Tibial artery (tissue), 4 donors: ENCODE measurements at regions not wholly inside any gene's neighbourhood (a gene's known extent, or its start where the extent isn't known, plus 50 kb on each side); places are given as distances from the start of the nearest gene placed in this dataset.

ENCODE experiments used
- DNase-seq, 2 donors: peaks; one replicate each; pipeline ENCODE4 v3.0.0-alpha.2; 2019
- H3K27ac ChIP-seq, 2 donors: fragments of 200-600 bp; sonication (generic) in 1 of 2; 1 replicate in 1 of 2; 2 replicates in 1 of 2; pipeline ENCODE4 v1.5.1; 2018 to 2019; ENCODE audit warnings: mild to moderate bottlenecking in 1 of 2
- H3K27me3 ChIP-seq, 2 donors: fragments of 200-600 bp; sonication (generic) in 1 of 2; one replicate each; pipeline versions ENCODE4 v1.5.1 to v1.6.0; 2016 to 2019
- H3K36me3 ChIP-seq, 3 donors: fragments of 200-600 bp; sonication (generic) in 2 of 3; one replicate each; pipeline ENCODE4 v1.5.1; 2016 to 2019; ENCODE audit warnings: mild to moderate bottlenecking in 2 of 3
- H3K4me1 ChIP-seq, 4 donors: fragments of 200-600 bp; sonication (generic) in 2 of 4; 1 replicate in 3 of 4; 2 replicates in 1 of 4; pipeline ENCODE4 v1.5.1; 2016 to 2019
- H3K4me3 ChIP-seq, 2 donors: fragments of 200-600 bp; sonication (generic) in 1 of 2; 1 replicate in 1 of 2; 2 replicates in 1 of 2; pipeline ENCODE4 v1.5.1; 2018 to 2019; ENCODE audit warnings: mild to moderate bottlenecking in 2 of 2
- H3K9me3 ChIP-seq, 3 donors: fragments of 200-600 bp; sonication (generic) in 1 of 3; one replicate each; pipeline ENCODE4 v1.5.1; 2016 to 2019
- intact Hi-C: fragments of 100-400 bp; cut with DNase I; formaldehyde crosslinking; loops from one replicate; pipeline ENCODE4 v1.15.0; 2023; ENCODE audit warnings: low total_unique reads
- TF ChIP-seq, protein P1 (sequence below), 2 experiments: fragments of 200-600 bp in 1 of 2; fragments of 450-650 bp in 1 of 2; IDR thresholded peaks; one replicate each; pipeline ENCODE4 v1.5.1; 2017 to 2019; ENCODE audit warnings: antibody characterized with exemption in 2 of 2, mild to moderate bottlenecking in 1 of 2, moderate library complexity in 1 of 2

DNA sequence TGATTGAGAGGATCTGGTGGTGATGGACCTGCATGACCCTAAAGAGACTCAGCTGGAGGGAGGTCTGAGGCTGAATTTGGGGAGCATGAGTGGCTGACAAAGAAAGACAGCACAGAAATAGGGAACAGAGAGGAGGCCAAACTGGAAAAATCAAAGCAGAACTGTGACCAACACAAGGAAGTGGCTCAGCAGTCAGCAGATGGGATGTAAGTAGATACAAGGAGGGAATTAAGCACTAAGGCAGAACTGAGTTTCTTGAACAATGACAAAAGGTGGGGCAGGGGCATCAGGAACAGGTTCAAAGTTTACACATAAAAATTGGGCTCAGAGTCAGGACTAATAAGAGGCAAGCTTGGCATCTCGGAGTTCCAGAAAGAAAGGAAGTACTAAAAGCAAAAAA is 144.3 kb upstream of the KLF3 start:
- Histone ChIP-seq H3K4me1 (no peaks in the 10 kb centered on the region), H3K9me3 (no peaks in the 10 kb centered on the region), H3K36me3 (no peaks in the 10 kb centered on the region), H3K27ac (no peak overlapping the region), H3K27me3 (no peaks in the 10 kb centered on the region), H3K4me3 (no peak overlapping the region)
- no peak for DNase-seq
- intact Hi-C loops, result no loop called here
- TF ChIP-seq, protein P1, sequence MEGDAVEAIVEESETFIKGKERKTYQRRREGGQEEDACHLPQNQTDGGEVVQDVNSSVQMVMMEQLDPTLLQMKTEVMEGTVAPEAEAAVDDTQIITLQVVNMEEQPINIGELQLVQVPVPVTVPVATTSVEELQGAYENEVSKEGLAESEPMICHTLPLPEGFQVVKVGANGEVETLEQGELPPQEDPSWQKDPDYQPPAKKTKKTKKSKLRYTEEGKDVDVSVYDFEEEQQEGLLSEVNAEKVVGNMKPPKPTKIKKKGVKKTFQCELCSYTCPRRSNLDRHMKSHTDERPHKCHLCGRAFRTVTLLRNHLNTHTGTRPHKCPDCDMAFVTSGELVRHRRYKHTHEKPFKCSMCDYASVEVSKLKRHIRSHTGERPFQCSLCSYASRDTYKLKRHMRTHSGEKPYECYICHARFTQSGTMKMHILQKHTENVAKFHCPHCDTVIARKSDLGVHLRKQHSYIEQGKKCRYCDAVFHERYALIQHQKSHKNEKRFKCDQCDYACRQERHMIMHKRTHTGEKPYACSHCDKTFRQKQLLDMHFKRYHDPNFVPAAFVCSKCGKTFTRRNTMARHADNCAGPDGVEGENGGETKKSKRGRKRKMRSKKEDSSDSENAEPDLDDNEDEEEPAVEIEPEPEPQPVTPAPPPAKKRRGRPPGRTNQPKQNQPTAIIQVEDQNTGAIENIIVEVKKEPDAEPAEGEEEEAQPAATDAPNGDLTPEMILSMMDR (IDR thresholded peaks at IDR 0.05), result no peak

DNA sequence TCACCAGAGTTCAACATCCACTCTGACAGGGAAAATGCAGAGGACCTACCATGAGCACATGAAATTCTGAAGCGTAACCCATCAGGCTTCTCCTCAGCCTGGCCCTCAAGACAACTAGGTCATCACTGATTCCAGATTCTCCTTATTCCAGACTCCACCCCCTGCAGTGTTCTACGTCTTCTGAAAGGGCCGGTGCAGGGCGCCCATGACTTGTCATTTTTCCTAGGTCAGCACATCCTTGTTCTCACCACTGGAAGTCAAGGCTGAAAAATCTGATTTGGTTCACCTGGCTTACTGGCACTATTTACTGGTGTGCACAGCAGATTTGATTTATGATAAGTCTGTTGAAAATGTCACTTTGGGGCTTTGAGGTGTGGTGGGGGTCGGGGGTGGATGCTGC is 140.9 kb upstream of the KLF3 start:
- H3K9me3 ChIP-seq, result no peaks in the 10 kb centered on the region
- H3K27ac ChIP-seq, result no peak overlapping the region
- TF ChIP-seq, protein P1 (IDR thresholded peaks at IDR 0.05), result no peak
- no peak overlapping the region for H3K4me3 ChIP-seq
- intact Hi-C loops, result no loop called here
- no peaks in the 10 kb centered on the region for H3K4me1 ChIP-seq
- no peak for DNase-seq
- no peaks in the 10 kb centered on the region for H3K27me3 ChIP-seq
- no peaks in the 10 kb centered on the region for H3K36me3 ChIP-seq

DNA sequence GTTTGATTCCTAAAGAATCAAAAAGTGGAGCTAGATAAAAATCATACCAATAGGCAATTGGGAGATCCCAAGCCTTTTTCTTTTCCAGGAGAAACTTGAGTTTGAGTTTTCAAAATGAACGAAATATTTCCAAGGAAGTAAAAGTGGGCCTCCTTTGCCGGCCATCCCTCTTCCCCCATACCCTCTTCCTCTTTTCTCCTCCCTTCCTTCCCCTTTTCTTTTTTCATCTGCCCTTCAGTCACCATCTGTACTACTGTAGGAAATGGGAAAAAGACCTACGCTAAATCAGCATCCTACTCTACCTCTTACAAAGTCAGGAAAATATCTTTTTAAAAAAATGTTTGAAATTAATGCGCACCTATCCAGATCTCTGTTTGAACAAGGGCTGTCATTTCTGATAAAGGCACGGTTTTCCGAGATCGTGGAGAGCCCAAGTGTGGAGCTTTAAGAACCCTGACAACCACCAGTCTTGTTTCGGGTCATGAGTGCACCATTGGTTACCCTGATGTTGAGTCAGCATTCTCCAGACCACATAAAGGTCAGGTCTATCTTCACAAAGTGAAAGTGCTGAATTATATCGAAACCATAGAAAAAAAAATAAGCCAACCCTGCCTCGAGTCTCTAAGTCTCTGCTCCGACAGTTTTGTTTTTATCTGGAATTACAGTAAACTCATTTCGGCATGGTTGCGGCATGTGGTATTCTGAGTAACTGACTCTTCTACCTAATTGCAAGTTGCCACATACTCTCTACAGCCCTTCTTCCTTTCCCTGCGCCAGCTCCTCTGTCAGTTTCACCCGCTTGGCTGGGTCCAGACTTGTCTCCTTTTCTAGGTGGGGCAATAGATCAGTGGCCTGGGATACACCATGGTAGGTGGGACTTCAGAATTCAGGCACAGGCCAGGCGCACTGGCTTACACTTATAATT is 140.2 kb upstream of the KLF3 start:
- H3K27me3 ChIP-seq, result no peaks in the 10 kb centered on the region
- H3K9me3 ChIP-seq, result no peaks in the 10 kb centered on the region
- no peak overlapping the region for H3K4me3 ChIP-seq
- H3K4me1 ChIP-seq, result no peaks in the 10 kb centered on the region
- intact Hi-C loops, result no loop called here
- TF ChIP-seq, protein P1 (IDR thresholded peaks at IDR 0.05), result no peak
- no peaks in the 10 kb centered on the region for H3K36me3 ChIP-seq
- DNase-seq, result no peak
- H3K27ac ChIP-seq, result no peak overlapping the region

DNA sequence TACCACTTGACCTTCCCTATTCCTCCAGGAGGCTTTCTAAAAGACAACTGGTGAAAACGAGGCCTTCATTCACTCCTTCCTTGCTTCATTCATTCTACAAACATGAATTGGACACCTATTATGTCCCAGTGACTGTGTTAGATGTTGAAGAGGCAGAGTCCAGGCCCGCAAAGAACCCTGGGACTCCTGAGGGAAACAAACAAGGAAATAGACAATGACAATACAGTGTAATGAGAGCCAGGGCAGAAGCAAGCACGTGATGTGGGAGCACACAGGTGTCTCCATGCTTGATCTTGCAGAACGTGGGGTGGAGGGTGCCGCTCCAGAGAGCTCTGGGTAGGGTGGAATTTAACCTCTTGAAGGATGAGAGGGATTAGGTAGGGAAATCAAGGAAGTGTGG is 137.6 kb upstream of the KLF3 start:
- no peaks in the 10 kb centered on the region for H3K9me3 ChIP-seq
- DNase-seq, result no peak
- H3K27ac ChIP-seq, result no peak overlapping the region
- no peaks in the 10 kb centered on the region for H3K27me3 ChIP-seq
- intact Hi-C loops, result no loop called here
- H3K4me1 ChIP-seq, result no peaks in the 10 kb centered on the region
- TF ChIP-seq, protein P1 (IDR thresholded peaks at IDR 0.05), result no peak
- no peak overlapping the region for H3K4me3 ChIP-seq
- H3K36me3 ChIP-seq, result no peaks in the 10 kb centered on the region

DNA sequence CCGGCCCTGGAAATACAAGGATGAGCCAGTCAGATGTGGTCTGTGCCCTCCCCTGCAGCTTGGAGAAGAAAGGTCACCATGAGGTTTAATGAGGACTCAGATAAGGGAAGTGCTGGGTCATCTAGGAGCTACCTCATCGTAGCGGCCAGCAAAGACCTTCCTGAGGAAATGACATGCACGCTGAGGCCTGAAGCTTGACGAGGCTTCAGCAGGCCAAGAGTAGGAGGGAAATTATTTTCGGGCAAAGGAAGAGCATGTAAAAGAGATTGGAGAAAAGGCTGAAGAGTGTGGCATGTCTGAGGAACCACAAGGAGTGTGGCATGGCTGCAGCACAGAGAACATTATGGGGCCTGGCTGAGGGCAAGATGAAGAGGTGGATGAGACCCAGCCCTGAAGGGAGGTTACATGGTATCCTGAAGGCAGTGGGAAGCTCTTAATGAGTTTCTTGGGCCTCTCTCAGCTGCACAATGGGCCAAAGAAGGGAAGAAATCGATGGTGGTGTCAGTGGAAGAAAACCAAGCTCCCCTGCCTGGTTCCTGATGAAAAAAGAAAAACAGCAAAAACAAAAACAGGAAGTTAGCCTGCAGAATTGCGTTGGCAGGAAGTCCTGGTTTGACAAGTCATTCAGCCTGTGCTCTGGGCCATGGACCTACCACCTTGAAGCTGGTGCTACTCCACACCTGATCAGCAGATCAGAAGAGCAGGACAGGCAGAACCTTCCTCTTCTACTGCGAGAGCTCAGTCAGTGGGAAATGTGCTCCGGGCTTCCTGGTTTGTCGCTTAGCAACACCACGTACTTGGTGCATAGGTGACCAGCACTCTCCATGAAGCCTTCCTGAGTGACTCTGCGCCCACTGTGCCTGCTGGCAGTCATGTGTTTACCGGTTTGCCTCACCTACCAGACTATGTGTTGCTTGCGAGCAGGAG is 134.5 kb upstream of the KLF3 start:
- Histone ChIP-seq H3K36me3 (no peaks in the 10 kb centered on the region), H3K4me3 (no peak overlapping the region), H3K27me3 (no peaks in the 10 kb centered on the region), H3K4me1 (no peaks in the 10 kb centered on the region), H3K9me3 (no peaks in the 10 kb centered on the region), H3K27ac (no peak overlapping the region)
- intact Hi-C loops, result no loop called here
- DNase-seq, result no peak
- TF ChIP-seq, protein P1 (IDR thresholded peaks at IDR 0.05), result no peak
